NCI-H2029 (cell line): ENCODE measurements at regions not wholly inside any gene's neighbourhood (a gene's known extent, or its start where the extent isn't known, plus 50 kb on each side); places are given as distances from the start of the nearest gene placed in this dataset.

Experiments
- DNase-seq: peaks from one replicate; lab custom pipeline; 2025; lab: John Stamatoyannopoulos, UW

- DNase-seq, result no peak
These were observed 162.5 kb downstream of the TRMT11 start for GRCh38 chr6:126148853-126149252.

- DNase-seq, result no peak
These were observed 166.0 kb downstream of the TRMT11 start for GRCh38 chr6:126152372-126152745.

GRCh38 chr6:126153661-126154060 is 167.3 kb downstream of the TRMT11 start:
- no peak for DNase-seq

GRCh38 chr6:126156973-126157372 is 170.6 kb downstream of the TRMT11 start:
- DNase-seq, result no peak

GRCh38 chr6:126167726-126168125 is 172.2 kb upstream of the CENPW start:
- no peak for DNase-seq

- DNase-seq, result no peak
These were observed 169.5 kb upstream of the CENPW start for GRCh38 chr6:126170433-126170832.

GRCh38 chr6:126170978-126171382 is 168.9 kb upstream of the CENPW start:
- peak; percentile 24 for DNase-seq

- no peak for DNase-seq
These were observed 167.8 kb upstream of the CENPW start for GRCh38 chr6:126172131-126172530.

- DNase-seq, result no peak
These were observed 166.7 kb upstream of the CENPW start for GRCh38 chr6:126173265-126173664.

GRCh38 chr6:126174697-126175096 is 165.2 kb upstream of the CENPW start:
- DNase-seq, result no peak

- DNase-seq, result no peak
These were observed 164.7 kb upstream of the CENPW start for GRCh38 chr6:126175251-126175650.

GRCh38 chr6:126176282-126176681 is 163.6 kb upstream of the CENPW start:
- peak; percentile 40 for DNase-seq

- DNase-seq, result no peak
These were observed 159.3 kb upstream of the CENPW start for GRCh38 chr6:126180585-126180984.

GRCh38 chr6:126181173-126181741 is 158.7 kb upstream of the CENPW start:
- no peak for DNase-seq

GRCh38 chr6:126181890-126182289 is 158.0 kb upstream of the CENPW start:
- no peak for DNase-seq

GRCh38 chr6:126182650-126183311 is 157.1 kb upstream of the CENPW start:
- no peak for DNase-seq

GRCh38 chr6:126185774-126186173 is 154.1 kb upstream of the CENPW start:
- no peak for DNase-seq

GRCh38 chr6:126188279-126188909 is 151.5 kb upstream of the CENPW start:
- DNase-seq, result no peak

GRCh38 chr6:126195625-126196236 is 144.2 kb upstream of the CENPW start:
- no peak for DNase-seq

GRCh38 chr6:126198631-126199030 is 141.3 kb upstream of the CENPW start:
- DNase-seq, result peak; percentile 90

GRCh38 chr6:126199466-126199865 is 140.4 kb upstream of the CENPW start:
- DNase-seq, result peak; percentile 64

- no peak for DNase-seq
These were observed 137.2 kb upstream of the CENPW start for GRCh38 chr6:126202707-126203106.

- DNase-seq, result no peak
These were observed 135.8 kb upstream of the CENPW start for GRCh38 chr6:126204126-126204525.
